Erythroblast (primary cell): ENCODE measurements at regions not wholly inside any gene's neighbourhood (a gene's known extent, or its start where the extent isn't known, plus 50 kb on each side); places are given as distances from the start of the nearest gene placed in this dataset.

Source experiments
- GATA1 ChIP-seq: IDR thresholded peaks from 2 replicates; pipeline ENCODE4 v1.6.1; 2011; ENCODE audit warnings: low read depth, mild to moderate bottlenecking, control low read depth, low read length, moderate library complexity
- POLR2A ChIP-seq: IDR thresholded peaks from 2 replicates; pipeline ENCODE4 v1.6.1; 2011; ENCODE audit warnings: mild to moderate bottlenecking, low read length

DNA sequence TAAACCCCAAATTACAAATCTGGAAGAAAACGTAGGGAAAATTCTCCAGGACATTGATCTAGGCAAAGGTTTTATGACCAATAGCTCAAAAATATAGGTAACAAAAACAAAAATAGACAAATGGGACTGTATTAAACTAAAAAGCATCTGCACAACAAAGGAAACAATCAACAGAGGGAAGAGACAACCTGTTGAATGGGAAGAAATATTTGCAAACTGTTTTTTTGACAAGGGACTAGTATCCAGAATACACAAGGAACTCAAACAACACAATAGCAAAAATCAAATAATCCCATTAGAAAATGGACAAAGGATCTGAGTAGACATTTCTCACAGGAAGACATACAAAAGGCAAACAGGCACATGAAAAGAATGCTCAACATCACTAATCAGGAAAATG lies 386.3 kb downstream of the ENC1 start:
- TF ChIP-seq POLR2A (no peak), GATA1 (no peak)
